NCI-H2171 treated with DMSO at 0.1 percent for 48 hours (cell line): ENCODE measurements at regions not wholly inside any gene's neighbourhood (a gene's known extent, or its start where the extent isn't known, plus 50 kb on each side); places are given as distances from the start of the nearest gene placed in this dataset.
"Not testable (repeated sequence)": the region's sequence is repeated elsewhere in the genome, so short reads cannot be mapped to it uniquely, and the experiment has no call there.

Experiments
- DNase-seq: peaks from one replicate; lab custom pipeline; 2025; lab: John Stamatoyannopoulos, UW

DNA sequence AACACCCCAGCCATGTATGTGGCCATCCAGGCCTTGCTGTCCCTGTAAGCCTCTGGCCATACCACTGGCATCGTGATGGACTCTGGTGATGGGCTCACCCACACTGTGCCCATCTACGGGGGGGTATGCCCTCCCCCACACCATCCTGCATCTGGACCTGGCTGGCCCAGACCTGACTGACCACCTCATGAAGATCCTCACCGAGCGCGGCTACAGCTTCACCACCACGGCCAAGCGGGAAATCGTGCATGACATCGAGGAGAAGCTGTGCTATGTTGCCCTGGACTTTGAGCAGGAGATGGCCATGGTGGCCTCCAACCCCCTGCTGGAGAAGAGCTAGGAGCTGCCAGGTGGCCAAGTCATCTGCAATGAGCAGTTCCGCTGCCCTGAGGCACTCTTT lies 80.4 kb upstream of the ZCCHC2 start:
- DNase-seq: no peak

DNA sequence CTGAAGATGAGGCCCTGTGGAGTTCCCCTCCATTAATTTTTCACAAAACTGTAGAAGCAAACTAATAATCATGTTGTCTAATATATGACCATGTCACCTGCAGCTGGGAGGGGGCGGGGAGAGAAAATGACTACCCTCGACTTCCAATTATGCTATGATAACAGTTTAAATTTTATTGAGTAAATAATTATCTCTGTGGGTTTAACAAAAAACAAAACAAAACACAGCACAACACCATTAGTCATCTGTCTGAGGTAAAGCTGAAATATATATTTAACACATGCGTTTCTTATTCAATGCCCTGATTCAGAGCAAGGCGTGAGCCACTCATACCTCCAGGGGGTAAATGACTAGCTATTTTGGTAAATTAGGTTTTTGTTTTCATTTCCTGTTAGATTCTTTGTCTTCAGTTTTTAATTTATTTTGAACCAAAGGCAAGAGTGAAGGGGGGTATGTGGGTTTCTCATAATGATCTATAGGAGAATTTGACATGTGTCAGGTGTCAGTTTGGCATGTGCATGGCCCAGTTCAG lies 77.4 kb upstream of the ZCCHC2 start:
- DNase-seq: no peak

DNA sequence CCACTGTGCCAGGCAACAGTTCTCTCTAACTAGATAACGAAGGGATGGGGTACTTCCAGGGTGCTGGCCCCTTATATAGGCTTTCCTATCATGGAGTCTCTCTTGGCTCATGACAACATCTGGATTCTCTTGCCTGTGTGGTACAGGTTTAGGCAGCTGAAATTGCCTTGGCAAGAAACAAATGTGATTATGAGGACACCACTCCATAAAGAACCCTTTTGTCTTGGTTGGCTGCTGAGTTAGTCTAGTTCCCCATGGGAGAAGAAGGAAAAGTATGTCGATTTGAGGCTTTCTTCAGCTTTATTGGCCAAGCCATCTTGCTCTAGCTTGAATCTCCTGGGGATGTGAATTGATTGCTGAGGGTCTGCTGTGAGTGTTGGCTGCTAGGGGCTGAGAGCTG lies 76.3 kb upstream of the ZCCHC2 start:
- DNase-seq: no peak

DNA sequence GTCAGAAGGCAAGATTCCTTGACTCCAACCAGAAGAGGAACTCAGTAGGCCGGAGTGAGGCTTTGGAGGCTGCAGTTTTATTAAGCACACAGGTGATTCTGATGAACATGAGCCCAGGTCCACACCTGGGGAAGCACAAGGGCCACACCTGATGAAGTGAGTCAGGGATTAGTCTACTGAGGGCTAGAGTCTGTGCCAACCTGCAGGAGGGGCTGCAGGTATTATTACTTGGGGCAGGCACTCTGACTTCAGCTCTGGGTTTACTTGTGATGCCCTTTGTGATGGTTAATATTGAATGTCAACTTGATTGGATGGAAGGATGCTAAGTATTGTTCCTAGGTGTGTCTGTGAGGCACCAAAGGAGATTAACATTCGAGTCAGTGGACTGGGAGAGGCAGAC lies 75.2 kb upstream of the ZCCHC2 start:
- no peak for DNase-seq

DNA sequence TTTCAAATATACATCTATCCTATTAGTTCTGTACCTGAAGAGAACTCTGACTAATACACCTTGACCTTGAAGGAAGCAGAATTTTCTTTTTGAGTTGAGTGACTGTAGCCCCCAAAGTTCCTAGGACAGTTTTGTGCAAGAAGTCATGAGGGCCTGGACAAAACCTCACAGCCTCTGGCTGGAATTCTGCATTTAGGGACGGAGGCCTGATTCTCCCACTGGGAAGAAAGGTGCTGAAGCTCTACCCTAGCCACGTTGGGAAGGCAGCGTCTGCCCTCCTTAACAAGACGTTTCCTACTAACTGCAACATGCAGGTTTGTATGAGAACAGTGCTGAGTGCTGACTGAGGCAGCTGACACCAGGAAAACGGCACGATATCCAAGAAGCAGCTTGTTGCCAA lies 74.4 kb upstream of the ZCCHC2 start:
- no peak for DNase-seq

DNA sequence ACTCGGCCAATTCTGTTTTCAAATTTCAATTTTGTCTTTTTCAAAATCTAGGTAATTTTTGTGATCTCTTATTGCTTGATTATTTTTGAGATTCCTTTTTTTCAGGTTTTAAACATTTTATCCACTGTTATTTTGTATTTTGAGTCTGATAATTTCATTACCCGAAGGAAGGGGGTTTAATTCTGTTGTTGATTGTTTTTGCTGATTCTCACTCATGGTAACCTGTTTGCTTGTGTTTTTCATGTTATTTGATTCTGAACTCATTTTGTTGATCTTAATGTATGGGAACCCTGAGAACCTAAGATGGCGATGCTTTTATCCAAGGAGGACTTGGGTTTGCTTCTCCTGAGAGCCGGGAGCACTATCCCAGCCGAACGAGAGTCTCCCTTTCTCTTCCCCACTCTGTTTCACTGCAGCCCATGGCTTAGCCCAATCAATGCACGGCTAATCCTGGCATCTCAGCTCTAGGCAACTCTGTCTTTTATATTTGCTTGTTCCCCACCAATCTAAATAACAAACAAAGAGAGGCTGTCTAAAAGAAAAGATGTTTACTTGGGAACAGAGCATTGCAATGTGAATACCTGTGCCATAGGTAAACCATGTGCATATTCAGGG lies 73.2 kb upstream of the ZCCHC2 start:
- DNase-seq: no peak

DNA sequence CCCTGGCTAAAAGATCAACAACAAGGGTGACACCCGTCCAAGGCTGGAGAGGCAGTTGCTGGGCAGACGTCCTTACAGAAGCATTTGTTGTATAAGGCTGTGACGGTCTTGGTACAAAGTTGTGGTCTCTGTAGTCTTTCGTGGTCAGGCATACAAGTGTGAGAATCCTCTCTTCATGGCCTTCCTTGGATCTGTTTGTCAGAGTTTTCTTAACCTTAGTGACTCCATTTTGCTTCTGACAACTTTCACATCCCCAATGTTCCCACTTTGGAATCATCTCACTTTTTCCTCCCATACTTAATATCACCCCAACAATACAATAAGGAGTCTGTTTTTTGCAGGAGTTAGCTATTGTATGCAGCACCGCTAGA lies 72.7 kb upstream of the ZCCHC2 start:
- DNase-seq: no peak

DNA sequence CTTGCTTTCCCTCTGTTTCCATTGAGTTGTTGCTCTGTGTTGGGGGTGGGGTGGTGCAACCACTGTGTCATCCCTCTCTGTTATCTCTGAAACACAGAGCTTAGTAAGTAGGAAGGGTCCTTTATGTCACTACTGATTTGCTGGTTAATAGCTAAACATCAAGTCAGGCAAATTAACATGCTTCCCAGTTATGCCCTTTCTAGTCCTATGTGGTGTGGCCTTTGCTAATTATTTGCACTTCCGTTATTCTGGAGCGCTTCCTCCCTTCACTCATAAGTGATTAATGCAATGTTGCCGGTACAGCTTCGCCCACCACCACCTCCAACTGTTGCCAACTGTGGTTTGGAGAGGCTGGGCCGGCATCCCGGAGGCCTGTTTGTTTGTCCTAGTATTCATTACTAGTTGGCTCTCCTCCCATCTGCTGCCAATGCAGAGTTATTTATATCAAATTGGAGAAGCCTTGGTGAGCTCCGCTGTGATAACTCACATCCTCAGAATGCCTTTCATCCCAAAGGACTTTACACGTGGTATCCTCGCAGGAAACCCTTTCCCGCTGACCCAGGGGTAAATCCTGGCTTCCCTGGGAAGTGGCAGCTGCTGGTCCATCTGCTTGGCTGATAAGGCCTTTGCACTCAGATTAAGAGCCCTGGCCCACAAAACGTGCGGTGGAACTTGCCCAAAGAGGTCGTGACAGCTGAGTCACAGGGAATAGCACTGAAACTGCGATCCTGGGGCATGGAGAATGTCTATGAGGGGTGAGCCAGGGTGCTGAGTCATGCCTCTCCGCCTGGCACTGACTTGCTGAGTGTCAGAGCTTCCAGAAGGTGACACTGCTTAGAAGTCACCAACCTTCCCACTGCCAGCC lies 72.0 kb upstream of the ZCCHC2 start:
- peak; percentile 85 for DNase-seq

DNA sequence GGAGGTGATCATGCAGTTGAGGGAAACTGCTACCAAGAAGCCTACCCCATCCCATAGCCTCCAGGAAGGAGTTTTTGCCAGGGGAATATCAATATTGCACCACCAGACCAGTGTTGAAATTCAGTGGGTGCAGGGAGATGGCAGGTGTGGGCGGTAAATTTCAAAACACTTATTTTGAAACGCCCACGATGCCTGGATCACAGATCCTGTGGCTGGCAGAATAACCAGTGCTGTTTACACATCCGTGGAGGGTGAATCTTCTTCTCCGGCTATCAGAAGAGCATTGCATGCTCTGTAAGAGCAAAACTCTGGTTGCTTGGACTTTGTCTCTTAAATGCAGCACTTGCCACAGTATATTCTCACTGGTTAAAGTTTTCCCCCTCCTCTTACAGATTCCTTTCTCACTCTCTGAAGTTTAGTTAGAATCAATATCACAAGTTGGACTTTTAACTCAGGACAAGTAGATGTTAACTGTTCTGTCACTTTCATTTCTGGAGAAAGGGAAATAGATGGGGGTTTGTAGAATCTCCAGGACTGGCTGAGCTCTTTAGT lies 70.5 kb upstream of the ZCCHC2 start:
- no peak for DNase-seq

DNA sequence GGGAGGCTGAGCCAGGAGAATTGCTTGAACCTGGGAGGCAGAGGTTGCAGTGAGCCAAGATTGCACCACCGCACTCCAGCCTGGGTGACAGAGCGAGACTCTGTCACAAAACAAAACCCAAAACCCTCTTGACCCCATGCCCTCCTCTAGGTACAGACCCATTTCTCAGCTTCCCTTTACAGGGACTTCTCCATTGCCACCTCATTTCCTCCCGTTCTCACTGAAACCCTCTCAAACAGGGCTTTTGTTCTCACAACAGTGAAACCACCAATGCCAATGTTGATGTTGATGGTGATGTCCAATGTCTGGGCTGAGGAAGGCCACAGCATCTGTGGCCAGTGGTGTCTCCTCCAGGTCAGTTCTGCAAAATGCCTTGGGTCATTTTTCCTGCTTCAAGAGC lies 69.0 kb upstream of the ZCCHC2 start:
- no peak for DNase-seq

DNA sequence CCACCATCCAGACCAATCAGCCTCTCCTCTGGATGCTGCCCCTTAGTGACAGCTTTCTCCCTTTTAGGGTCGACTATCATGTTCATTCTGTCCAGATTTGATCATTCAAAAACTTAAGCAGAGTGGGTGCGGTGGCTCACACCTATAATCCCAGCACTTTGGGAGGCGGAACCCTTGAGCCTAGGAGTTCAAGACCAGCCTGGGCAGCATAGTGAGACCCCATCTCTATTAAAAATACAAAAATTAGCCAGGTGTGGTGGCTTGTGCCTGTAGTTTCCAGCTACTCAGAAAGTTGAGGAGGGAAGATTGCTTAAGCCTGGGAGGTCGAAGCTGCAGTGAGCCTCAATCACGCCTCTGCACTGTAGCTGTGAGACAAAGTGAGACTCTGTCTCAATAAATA lies 68.3 kb upstream of the ZCCHC2 start:
- no peak for DNase-seq

DNA sequence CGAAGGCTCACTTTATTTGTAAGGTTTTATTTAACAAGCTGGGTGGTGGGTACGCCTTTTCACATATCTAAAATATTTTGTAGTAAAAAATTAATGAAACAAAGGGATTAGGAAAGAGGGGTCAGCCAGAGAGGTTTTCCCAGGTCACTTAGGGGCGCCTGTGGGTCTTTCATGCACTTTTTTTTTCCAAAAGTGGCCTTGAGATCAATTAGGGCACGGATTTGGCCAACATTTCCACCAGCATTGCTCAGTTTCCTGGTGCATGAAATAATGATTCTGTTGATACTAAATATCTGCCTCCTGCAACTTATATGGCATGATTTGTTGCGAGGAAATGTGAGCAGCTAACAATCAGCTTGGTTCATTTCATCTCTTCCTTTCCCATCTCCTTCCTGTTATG lies 67.6 kb upstream of the ZCCHC2 start:
- DNase-seq: no peak

DNA sequence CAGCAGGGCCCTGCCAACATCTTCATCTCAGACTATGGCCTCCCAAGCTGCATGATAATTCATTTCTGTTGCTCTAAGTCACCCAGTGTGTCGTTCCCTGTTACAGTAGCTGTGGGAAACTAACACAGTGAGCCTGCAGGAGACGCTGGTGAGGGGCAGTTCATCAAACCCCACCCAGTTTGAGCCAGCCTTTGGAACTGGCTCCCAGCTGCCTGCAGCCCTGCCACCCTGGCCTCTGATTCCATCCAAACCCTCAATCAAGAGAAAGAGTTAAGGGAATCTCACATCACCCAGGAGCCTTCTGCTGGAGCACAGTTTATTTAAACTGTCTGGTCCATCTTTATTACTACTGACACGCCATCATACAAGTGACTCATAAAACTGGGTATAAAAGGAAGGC lies 64.9 kb upstream of the ZCCHC2 start:
- DNase-seq: no peak

DNA sequence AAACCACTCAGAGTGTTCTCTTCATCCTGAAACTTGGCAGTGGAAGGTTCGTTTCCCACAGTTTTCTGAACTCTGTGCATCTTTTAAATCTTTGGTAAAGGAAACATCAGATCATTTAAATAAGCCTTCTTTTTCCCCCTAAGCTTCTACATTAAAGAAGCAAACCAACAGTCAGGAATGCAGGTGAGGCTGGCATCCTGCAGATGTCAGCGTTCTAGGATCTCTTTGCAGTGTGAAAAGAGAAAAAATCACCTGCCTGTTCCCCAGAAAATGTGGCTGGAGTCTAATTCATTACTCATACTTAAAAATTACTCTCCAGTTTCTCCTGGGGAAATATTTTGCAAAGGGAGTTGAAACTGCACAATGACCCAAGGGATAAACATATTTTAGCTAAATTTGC lies 64.5 kb upstream of the ZCCHC2 start:
- no peak for DNase-seq

DNA sequence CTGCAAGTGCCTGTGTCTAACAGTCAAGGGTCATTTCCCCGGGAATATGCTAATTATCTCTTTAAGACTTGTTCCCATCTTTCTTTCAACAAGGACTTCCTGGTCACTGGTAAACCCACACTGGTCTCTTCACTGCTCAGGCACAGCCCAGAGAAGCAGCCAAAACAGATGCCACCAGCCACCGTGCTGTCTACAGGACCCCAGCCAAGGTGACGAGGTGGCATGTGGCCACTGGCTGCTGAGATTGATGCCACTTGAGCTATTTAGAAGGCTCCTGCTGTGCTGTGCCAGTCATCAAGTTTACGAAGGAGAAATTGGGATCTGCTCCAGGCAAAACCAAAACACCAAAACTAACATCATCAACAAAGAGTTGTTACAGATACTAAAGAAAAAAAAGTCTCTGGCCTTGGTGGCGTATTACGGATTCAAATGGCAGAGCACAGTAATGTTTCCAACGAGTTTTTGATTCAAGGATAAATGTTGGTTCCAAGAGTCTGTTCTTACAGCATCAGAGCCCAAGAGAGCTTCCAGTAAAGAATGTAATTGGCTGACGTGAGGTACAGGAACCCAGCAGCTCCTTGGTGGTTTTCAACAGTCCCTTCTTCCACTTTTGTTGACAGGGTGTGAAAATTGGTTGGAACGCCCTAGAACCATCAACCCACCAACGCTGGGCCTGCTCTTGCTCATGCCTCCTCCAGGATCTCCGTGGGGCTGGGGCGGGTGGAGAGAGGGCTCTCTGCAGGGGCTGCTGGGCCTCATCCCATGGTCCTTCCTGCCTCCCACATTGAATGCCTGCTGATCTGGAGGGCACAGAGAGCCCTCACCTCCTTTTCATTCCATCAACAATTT lies 63.7 kb upstream of the ZCCHC2 start:
- no peak for DNase-seq

DNA sequence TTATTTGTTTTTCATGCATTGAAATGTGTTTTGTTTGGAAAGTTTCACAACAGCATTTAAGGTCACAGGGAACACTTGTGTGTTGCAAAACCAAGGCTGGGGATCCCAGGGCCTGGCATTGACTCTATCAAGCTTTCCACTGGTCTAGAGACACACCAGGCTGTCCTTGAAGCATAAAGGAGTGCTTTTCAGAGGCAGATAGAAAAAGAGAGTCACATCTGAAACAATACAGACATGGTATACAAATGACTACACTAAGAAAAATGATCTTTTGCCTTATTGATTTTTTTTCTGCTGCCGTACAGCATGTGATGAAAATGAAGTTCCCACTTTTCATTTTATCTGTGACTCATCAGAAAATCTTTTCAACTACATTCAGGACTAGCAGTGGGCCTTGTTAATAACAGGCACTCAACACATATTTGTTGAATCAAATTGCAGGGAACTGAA lies 61.9 kb upstream of the ZCCHC2 start:
- DNase-seq: no peak

DNA sequence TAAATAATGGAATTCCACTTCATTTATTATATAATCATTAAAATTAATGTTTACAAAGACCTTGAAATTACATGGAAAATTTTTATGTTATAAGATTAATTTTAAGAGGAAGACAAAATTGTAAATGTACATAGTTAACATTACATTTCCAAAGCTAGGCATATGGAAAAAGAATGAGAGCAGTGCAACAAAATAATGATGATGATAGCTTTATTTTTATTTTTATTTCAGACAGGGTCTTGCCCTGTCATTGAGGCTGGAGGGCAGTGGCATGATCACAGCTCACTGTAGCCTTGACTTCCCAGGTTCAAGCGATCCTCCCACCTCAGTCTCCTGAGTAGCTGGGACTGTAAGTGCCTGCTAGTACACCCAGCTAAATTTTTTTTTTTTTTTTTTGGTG lies 61.2 kb upstream of the ZCCHC2 start:
- DNase-seq: no peak

DNA sequence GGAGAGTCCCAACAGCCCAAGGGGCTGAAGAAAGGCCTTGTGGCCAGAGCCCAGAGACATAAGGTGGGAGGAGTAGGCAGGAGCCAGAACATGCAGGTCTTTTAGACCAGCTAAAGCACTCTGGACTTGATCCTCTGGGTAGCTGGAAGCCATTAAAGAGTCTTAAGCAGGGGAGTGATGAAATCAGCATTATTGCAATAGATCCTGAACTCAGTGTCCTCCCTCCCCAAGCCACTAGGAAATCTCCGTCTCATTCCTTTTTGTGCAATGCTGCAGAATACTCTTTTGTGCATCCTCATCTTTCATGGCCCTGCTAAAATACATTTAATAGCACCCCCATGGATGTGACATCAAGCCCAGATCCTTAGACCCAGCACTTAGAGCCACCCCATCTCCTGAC lies 58.6 kb upstream of the ZCCHC2 start:
- DNase-seq: no peak

DNA sequence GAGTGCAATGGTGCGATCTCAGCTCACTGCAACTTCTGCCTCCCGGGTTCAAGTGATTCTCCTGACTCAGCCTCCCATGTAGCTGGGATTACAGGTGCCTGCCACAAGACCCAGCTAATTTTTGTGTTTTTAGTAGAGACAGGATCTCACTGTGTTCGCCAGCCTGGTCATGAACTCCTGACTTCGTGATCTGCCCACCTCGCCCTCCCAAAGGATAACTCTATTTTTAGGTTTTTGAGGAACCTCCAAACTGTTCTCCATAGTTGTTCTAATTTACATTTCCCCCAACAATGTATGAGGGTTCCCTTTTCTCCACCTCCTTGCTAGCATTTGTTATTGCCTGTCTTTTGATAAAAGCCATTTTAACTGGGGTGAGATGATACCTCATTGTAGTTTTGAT lies 53.7 kb upstream of the ZCCHC2 start:
- DNase-seq: not testable (repeated sequence)
